GM19023 (cell line): ENCODE measurements at regions not wholly inside any gene's neighbourhood (a gene's known extent, or its start where the extent isn't known, plus 50 kb on each side); places are given as distances from the start of the nearest gene placed in this dataset.

Experiments
- ATAC-seq: cut with Tn5 transposase; IDR thresholded peaks from one replicate; pipeline ENCODE4 v1.9.1; 2021; ENCODE audit warnings: mild to moderate bottlenecking, moderate library complexity; ENCODE audit not compliant: unreplicated experiment

GRCh38 chr10:111435871-111436270 is 359.0 kb downstream of the ADRA2A start:
- ATAC-seq = no peak

GRCh38 chr10:111439034-111439842 is 362.4 kb downstream of the ADRA2A start:
- ATAC-seq = no peak

- no peak for ATAC-seq
Measured at GRCh38 chr10:111440501-111440900, 363.7 kb downstream of the ADRA2A start.

GRCh38 chr10:111445667-111446066 is 368.8 kb downstream of the ADRA2A start:
- no peak for ATAC-seq

- no peak for ATAC-seq
Measured at GRCh38 chr10:111446966-111447365, 370.1 kb downstream of the ADRA2A start.

GRCh38 chr10:111452153-111452552 is 375.3 kb downstream of the ADRA2A start:
- ATAC-seq = no peak

- ATAC-seq = no peak
Measured at GRCh38 chr10:111455776-111456426, 379.1 kb downstream of the ADRA2A start.

GRCh38 chr10:111458256-111458655 is 381.4 kb downstream of the ADRA2A start:
- no peak for ATAC-seq

GRCh38 chr10:111459967-111460366 is 383.1 kb downstream of the ADRA2A start:
- no peak for ATAC-seq

- ATAC-seq = no peak
Measured at GRCh38 chr10:111472445-111472844, 395.6 kb downstream of the ADRA2A start.

- no peak for ATAC-seq
Measured at GRCh38 chr10:111473361-111473760, 396.5 kb downstream of the ADRA2A start.

- no peak for ATAC-seq
Measured at GRCh38 chr10:111474786-111475185, 398.0 kb downstream of the ADRA2A start.

GRCh38 chr10:111475720-111476119 is 398.9 kb downstream of the ADRA2A start:
- no peak for ATAC-seq

- ATAC-seq = no peak
Measured at GRCh38 chr10:111478651-111479050, 401.8 kb downstream of the ADRA2A start.

GRCh38 chr10:111479966-111480365 is 403.1 kb downstream of the ADRA2A start:
- no peak for ATAC-seq

GRCh38 chr10:111481261-111481826 is 404.5 kb downstream of the ADRA2A start:
- no peak for ATAC-seq

GRCh38 chr10:111481866-111482265 is 405.0 kb downstream of the ADRA2A start:
- no peak for ATAC-seq

- ATAC-seq = no peak
Measured at GRCh38 chr10:111482621-111483216, 405.9 kb downstream of the ADRA2A start.

- no peak for ATAC-seq
Measured at GRCh38 chr10:111485767-111486166, 408.9 kb downstream of the ADRA2A start.

GRCh38 chr10:111486346-111486745 is 409.5 kb downstream of the ADRA2A start:
- no peak for ATAC-seq

GRCh38 chr10:111488668-111489067 is 411.8 kb downstream of the ADRA2A start:
- ATAC-seq = no peak

- ATAC-seq = no peak
Measured at GRCh38 chr10:111491154-111491553, 414.3 kb downstream of the ADRA2A start.
